GM10266 (cell line): ENCODE measurements at regions not wholly inside any gene's neighbourhood (a gene's known extent, or its start where the extent isn't known, plus 50 kb on each side); places are given as distances from the start of the nearest gene placed in this dataset.

ENCODE experiments used
- DNase-seq: peaks from one replicate; pipeline ENCODE4 v3.0.0; 2012; ENCODE audit errors: extremely low spot score
- CTCF ChIP-seq: IDR thresholded peaks from 2 replicates; pipeline ENCODE4 v1.5.1; 2012; ENCODE audit warnings: mild to moderate bottlenecking, low read depth; ENCODE audit not compliant: control insufficient read depth, insufficient read depth; ENCODE audit errors: missing control alignments

GRCh38 chr13:90374168-90374567, 973.3 kb upstream of the MIR17HG start:
- no peak for DNase-seq
- no peak for TF ChIP-seq CTCF

DNA sequence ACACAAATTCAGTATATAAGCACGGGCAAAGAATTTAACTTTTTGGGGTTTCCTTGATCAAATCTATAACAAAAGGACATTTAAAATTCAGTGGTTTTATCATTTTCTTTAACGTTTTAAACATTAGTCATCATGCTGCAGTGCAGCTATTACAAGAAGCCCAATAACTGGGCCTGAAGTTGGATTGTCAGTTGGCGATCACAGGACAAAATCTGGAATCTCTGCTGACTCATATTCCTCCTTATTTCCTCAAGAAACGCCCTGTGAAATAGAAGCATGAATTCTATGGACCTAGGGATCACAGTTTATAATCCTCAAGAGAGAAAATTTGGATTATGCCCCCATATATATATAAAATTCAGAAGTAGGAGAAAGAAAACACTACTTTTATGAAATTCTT, 971.6 kb upstream of the MIR17HG start:
- DNase-seq: no peak
- TF ChIP-seq CTCF: no peak

GRCh38 chr13:90382425-90382824, 965.1 kb upstream of the MIR17HG start:
- no peak for DNase-seq
- TF ChIP-seq CTCF: no peak

DNA sequence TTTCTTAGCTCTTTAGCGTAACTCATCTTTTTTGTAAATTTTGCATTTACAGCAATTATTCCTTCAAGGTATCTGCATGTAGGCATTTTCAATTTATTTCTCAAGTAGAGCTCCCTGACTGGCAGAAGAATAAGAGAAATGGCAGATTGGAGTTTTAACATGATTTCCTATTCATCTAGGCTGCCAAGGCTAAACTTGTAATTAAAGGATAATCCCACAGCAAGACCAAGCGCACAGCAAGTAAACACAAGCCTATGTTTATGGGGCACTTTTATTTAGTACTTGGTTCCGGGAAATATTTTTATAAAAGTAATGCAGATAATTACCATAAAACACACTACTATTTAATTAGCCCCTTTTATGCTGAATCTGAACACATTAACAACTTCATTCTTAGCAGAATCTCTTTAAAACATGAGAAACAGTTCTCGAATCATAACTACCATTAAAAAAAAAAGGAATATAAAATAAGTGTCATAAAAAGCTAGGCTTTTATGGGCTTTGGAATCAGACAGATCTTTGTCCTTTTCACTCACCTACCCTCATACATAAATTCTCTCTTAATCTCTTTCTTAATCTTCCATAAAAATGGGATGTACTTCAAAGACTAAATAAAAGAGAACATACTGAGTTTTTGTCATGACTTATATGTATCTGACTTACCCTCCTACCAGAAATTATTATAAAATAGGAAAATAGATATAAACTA, 961.6 kb upstream of the MIR17HG start:
- TF ChIP-seq CTCF: no peak
- no peak for DNase-seq

DNA sequence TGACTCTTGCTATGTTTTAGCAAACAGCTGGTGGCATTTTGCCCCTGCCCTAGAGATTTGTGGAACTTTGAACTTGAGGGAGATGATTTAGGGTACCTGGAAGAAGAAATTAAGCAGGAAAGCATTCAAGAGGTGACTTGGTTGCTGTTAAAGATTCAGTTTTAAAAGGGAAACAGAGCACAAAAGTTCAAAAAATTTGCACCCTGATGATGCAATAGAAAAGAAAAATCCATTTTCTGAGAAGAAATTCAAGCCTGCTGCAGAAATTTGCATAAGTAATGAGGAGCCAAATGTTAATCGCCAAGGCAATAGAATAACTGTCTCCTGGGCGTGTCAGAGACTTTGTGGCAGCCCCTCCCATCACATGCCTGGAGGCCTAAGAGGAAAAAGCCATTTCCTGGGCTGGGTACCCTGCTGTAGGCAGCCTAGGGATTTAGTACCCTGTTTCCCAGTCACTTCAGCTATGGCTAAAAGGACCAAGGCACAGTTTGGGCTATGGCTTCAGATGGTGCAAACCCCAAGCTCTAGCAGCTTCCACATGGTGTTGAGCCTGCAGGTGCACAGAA, 958.5 kb upstream of the MIR17HG start:
- no peak for TF ChIP-seq CTCF
- no peak for DNase-seq

DNA sequence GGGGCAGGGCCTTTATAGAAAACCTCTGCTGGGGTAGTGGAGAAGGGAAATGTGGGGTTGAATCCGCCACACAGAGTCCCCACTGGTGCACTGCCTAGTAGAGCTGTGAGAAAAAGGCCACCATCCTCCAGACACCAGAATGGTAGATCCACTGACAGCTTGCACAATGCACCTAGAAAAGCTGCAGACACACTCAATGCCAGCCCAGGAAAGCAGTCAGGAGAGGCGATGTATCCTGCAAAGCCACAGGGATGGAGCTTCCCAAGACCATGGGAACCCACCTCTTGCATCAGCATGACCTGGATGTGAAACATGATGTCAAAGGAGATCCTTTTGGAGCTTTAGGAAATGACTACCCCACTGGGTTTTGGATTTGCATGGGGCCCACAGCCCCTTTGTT, 958.0 kb upstream of the MIR17HG start:
- no peak for TF ChIP-seq CTCF
- no peak for DNase-seq

- TF ChIP-seq CTCF: no peak
- no peak for DNase-seq
Measured at GRCh38 chr13:90393408-90393807, 954.1 kb upstream of the MIR17HG start.
